MM.1S (cell line): ENCODE measurements at regions not wholly inside any gene's neighbourhood (a gene's known extent, or its start where the extent isn't known, plus 50 kb on each side); places are given as distances from the start of the nearest gene placed in this dataset.

Experiments used
- DNase-seq: peaks from one replicate; pipeline ENCODE4 v3.0.0-alpha.2; 2015
- H2AFZ ChIP-seq: fragments of 300-600 bp; sonication (generic); 2 replicates; pipeline ENCODE4 v1.6.0; 2016; ENCODE audit warnings: antibody characterized with exemption, low read length
- H3F3A ChIP-seq: fragments of 300-600 bp; sonication (generic); 2 replicates; pipeline ENCODE4 v1.6.1; 2016; ENCODE audit warnings: mild to moderate bottlenecking, antibody characterized with exemption, low read length, moderate library complexity, mixed read lengths; ENCODE audit not compliant: insufficient read depth
- H3K27ac ChIP-seq: fragments of 300-600 bp; sonication (generic); 2 replicates; pipeline ENCODE4 v1.5.1; 2016; ENCODE audit warnings: mild to moderate bottlenecking, low read length
- H3K27me3 ChIP-seq: fragments of 300-600 bp; sonication (generic); replicated peaks from 2 replicates; pipeline ENCODE4 v1.6.0; 2016; ENCODE audit warnings: low read length; ENCODE audit not compliant: insufficient read depth
- H3K36me3 ChIP-seq: fragments of 300-600 bp; sonication (generic); replicated peaks from 2 replicates; pipeline ENCODE4 v1.6.1; 2016; ENCODE audit warnings: mild to moderate bottlenecking, low read length, mixed read lengths; ENCODE audit not compliant: insufficient read depth
- H3K4me1 ChIP-seq: fragments of 300-600 bp; sonication (generic); 2 replicates; pipeline ENCODE4 v1.6.1; 2016; ENCODE audit warnings: low read length, mixed read lengths
- H3K4me2 ChIP-seq: fragments of 300-600 bp; sonication (generic); 2 replicates; pipeline ENCODE4 v1.6.0; 2016; ENCODE audit warnings: low read depth, low read length
- H3K4me3 ChIP-seq: fragments of 300-600 bp; sonication (generic); 2 replicates; pipeline ENCODE4 v1.5.1; 2016; ENCODE audit warnings: low read length, mixed read lengths
- H3K79me2 ChIP-seq: fragments of 300-600 bp; sonication (generic); 2 replicates; pipeline ENCODE4 v1.6.1; 2016; ENCODE audit warnings: mixed run types, low read length, mixed read lengths
- H3K9ac ChIP-seq: fragments of 300-600 bp; sonication (generic); 2 replicates; pipeline ENCODE4 v1.6.1; 2016; ENCODE audit warnings: low read length, mixed read lengths
- H3K9me2 ChIP-seq: fragments of 300-600 bp; sonication (generic); replicated peaks from 2 replicates; pipeline ENCODE4 v1.6.1; 2016; ENCODE audit warnings: mild to moderate bottlenecking, low read length, mixed read lengths; ENCODE audit not compliant: insufficient read depth
- H3K9me3 ChIP-seq: fragments of 300-600 bp; sonication (generic); replicated peaks from 2 replicates; pipeline ENCODE4 v1.6.1; 2016; ENCODE audit warnings: mild to moderate bottlenecking, low read length, mixed read lengths; ENCODE audit not compliant: insufficient read depth
- H4K20me1 ChIP-seq: fragments of 300-600 bp; sonication (generic); 2 replicates; pipeline ENCODE4 v1.6.1; 2016; ENCODE audit warnings: mild to moderate bottlenecking, low read length, moderate library complexity, mixed read lengths; ENCODE audit not compliant: insufficient read depth
- CTCF ChIP-seq: fragments of 300-600 bp; sonication (generic); IDR thresholded peaks from 2 replicates; pipeline ENCODE4 v1.5.1; 2016; ENCODE audit warnings: antibody characterized with exemption, low read length, mixed read lengths
- EZH2 ChIP-seq: fragments of 300-600 bp; sonication (generic); optimal IDR thresholded peaks from 2 replicates; pipeline ENCODE3; 2017; ENCODE audit warnings: low read depth, mild to moderate bottlenecking, antibody characterized with exemption, low read length, mixed read lengths
- EZH2phosphoT487 ChIP-seq: fragments of 300-600 bp; sonication (generic); IDR thresholded peaks from 2 replicates; pipeline ENCODE4 v1.6.1; 2018; ENCODE audit warnings: antibody characterized with exemption, low read length

- H3K27ac ChIP-seq: no peak overlapping the region
- H3K9ac ChIP-seq: no peak overlapping the region
- no peaks in the 10 kb centered on the region for H3K9me2 ChIP-seq
- H4K20me1 ChIP-seq: no peaks in the 10 kb centered on the region
- H2AFZ ChIP-seq: no peak overlapping the region
- no peak overlapping the region for H3K4me3 ChIP-seq
- no peak overlapping the region for H3K4me2 ChIP-seq
- no peak for DNase-seq
- TF ChIP-seq EZH2phosphoT487: no peak
- TF ChIP-seq CTCF: no peak
- TF ChIP-seq EZH2: no peak
- H3K9me3 ChIP-seq: no peaks in the 10 kb centered on the region
- no peaks in the 10 kb centered on the region for H3K36me3 ChIP-seq
- no peaks in the 10 kb centered on the region for H3K4me1 ChIP-seq
- H3K79me2 ChIP-seq: no peaks in the 10 kb centered on the region
- H3F3A ChIP-seq: no peaks in the 10 kb centered on the region
- no peaks in the 10 kb centered on the region for H3K27me3 ChIP-seq
These were observed 64.5 kb upstream of the USP24 start for GRCh38 chr1:55279627-55280026.

GRCh38 chr1:55278378-55278777 lies 63.2 kb upstream of the USP24 start:
- H3K4me1 ChIP-seq: no peaks in the 10 kb centered on the region
- H3K4me3 ChIP-seq: no peak overlapping the region
- no peak overlapping the region for H3K4me2 ChIP-seq
- no peaks in the 10 kb centered on the region for H3K9me2 ChIP-seq
- H3F3A ChIP-seq: no peaks in the 10 kb centered on the region
- no peaks in the 10 kb centered on the region for H3K27me3 ChIP-seq
- no peak overlapping the region for H3K9ac ChIP-seq
- H3K36me3 ChIP-seq: no peaks in the 10 kb centered on the region
- H3K9me3 ChIP-seq: no peaks in the 10 kb centered on the region
- no peak for DNase-seq
- H4K20me1 ChIP-seq: no peaks in the 10 kb centered on the region
- no peaks in the 10 kb centered on the region for H3K79me2 ChIP-seq
- H3K27ac ChIP-seq: no peak overlapping the region
- no peak for TF ChIP-seq CTCF
- TF ChIP-seq EZH2: no peak
- TF ChIP-seq EZH2phosphoT487: no peak
- H2AFZ ChIP-seq: no peak overlapping the region

GRCh38 chr1:55277377-55278130 lies 62.4 kb upstream of the USP24 start:
- Histone ChIP-seq H3K9ac (no peak overlapping the region), H3K36me3 (no peaks in the 10 kb centered on the region), H3K4me1 (no peaks in the 10 kb centered on the region), H3K79me2 (no peaks in the 10 kb centered on the region), H3K27me3 (no peaks in the 10 kb centered on the region), H3K4me3 (no peak overlapping the region), H3K27ac (no peak overlapping the region), H3K9me3 (no peaks in the 10 kb centered on the region), H4K20me1 (no peaks in the 10 kb centered on the region), H3K4me2 (no peak overlapping the region), H2AFZ (peak overlapping the region; percentile 5; the same call in 1 of the 2 replicates), H3K9me2 (no peaks in the 10 kb centered on the region), H3F3A (no peaks in the 10 kb centered on the region)
- peak; percentile 84 for TF ChIP-seq CTCF
- no peak for TF ChIP-seq EZH2
- peak; percentile 60 for DNase-seq
